ENCODE measurements at regions not wholly inside any gene's neighbourhood (a gene's known extent, or its start where the extent isn't known, plus 50 kb on each side); places are given as distances from the start of the nearest gene placed in this dataset.

- DNase-seq (ENCODE audit: low spot score) = no peak
Measured at GRCh38 chr13:34246511-34246910, 428.6 kb downstream of the RFC3 start.

GRCh38 chr13:34247596-34247995, 429.6 kb downstream of the RFC3 start:
- DNase-seq (ENCODE audit: low spot score) = no peak

- DNase-seq (ENCODE audit: low spot score) = no peak
Measured at GRCh38 chr13:34249546-34250039, 431.6 kb downstream of the RFC3 start.

- DNase-seq (ENCODE audit: low spot score) = no peak
Measured at GRCh38 chr13:34250151-34250670, 432.3 kb downstream of the RFC3 start.

GRCh38 chr13:34254366-34254765, 436.4 kb downstream of the RFC3 start:
- no peak for DNase-seq (ENCODE audit: low spot score)

- no peak for DNase-seq (ENCODE audit: low spot score)
Measured at GRCh38 chr13:34255711-34256110, 437.8 kb downstream of the RFC3 start.

GRCh38 chr13:34256236-34256635, 438.3 kb downstream of the RFC3 start:
- no peak for DNase-seq (ENCODE audit: low spot score)

GRCh38 chr13:34257966-34258365, 440.0 kb downstream of the RFC3 start:
- DNase-seq (ENCODE audit: low spot score) = no peak

- no peak for DNase-seq (ENCODE audit: low spot score)
Measured at GRCh38 chr13:34258646-34259386, 440.9 kb downstream of the RFC3 start.

GRCh38 chr13:34263681-34264080, 445.7 kb downstream of the RFC3 start:
- DNase-seq (ENCODE audit: low spot score) = no peak

- no peak for DNase-seq (ENCODE audit: low spot score)
Measured at GRCh38 chr13:34265046-34265679, 447.2 kb downstream of the RFC3 start.

- DNase-seq (ENCODE audit: low spot score) = no peak
Measured at GRCh38 chr13:34276764-34277163, 458.8 kb downstream of the RFC3 start.

GRCh38 chr13:34277936-34278335, 460.0 kb downstream of the RFC3 start:
- no peak for DNase-seq (ENCODE audit: low spot score)

GRCh38 chr13:34278780-34279179, 460.8 kb downstream of the RFC3 start:
- DNase-seq (ENCODE audit: low spot score) = no peak

GRCh38 chr13:34290661-34291060, 472.7 kb downstream of the RFC3 start:
- DNase-seq (ENCODE audit: low spot score) = no peak

GRCh38 chr13:34294483-34295129, 476.7 kb downstream of the RFC3 start:
- DNase-seq (ENCODE audit: low spot score) = no peak

- DNase-seq (ENCODE audit: low spot score) = no peak
Measured at GRCh38 chr13:34300559-34300958, 482.6 kb downstream of the RFC3 start.

- DNase-seq (ENCODE audit: low spot score) = no peak
Measured at GRCh38 chr13:34302596-34302995, 484.6 kb downstream of the RFC3 start.

- no peak for DNase-seq (ENCODE audit: low spot score)
Measured at GRCh38 chr13:34303346-34303745, 485.4 kb downstream of the RFC3 start.

- DNase-seq (ENCODE audit: low spot score) = no peak
Measured at GRCh38 chr13:34307607-34308006, 489.7 kb downstream of the RFC3 start.

- DNase-seq (ENCODE audit: low spot score) = no peak
Measured at GRCh38 chr13:34308725-34309124, 490.8 kb downstream of the RFC3 start.

- DNase-seq (ENCODE audit: low spot score) = no peak
Measured at GRCh38 chr13:34310539-34310938, 492.6 kb downstream of the RFC3 start.

GRCh38 chr13:34311251-34311650, 493.3 kb downstream of the RFC3 start:
- DNase-seq (ENCODE audit: low spot score) = no peak

Data from D341Med (cell line).